ENCODE measurements at regions not wholly inside any gene's neighbourhood (a gene's known extent, or its start where the extent isn't known, plus 50 kb on each side); places are given as distances from the start of the nearest gene placed in this dataset.
A peak's percentile ranks its signal among the peaks of the same experiment; 100 is the strongest.

GRCh38 chr6:15090745-15091384, 155.0 kb upstream of the JARID2 start:
- TF ChIP-seq, protein P1, sequence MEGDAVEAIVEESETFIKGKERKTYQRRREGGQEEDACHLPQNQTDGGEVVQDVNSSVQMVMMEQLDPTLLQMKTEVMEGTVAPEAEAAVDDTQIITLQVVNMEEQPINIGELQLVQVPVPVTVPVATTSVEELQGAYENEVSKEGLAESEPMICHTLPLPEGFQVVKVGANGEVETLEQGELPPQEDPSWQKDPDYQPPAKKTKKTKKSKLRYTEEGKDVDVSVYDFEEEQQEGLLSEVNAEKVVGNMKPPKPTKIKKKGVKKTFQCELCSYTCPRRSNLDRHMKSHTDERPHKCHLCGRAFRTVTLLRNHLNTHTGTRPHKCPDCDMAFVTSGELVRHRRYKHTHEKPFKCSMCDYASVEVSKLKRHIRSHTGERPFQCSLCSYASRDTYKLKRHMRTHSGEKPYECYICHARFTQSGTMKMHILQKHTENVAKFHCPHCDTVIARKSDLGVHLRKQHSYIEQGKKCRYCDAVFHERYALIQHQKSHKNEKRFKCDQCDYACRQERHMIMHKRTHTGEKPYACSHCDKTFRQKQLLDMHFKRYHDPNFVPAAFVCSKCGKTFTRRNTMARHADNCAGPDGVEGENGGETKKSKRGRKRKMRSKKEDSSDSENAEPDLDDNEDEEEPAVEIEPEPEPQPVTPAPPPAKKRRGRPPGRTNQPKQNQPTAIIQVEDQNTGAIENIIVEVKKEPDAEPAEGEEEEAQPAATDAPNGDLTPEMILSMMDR (IDR thresholded peaks at IDR 0.05; ENCODE audit: insufficient read depth, low read length), result no peak
- TF ChIP-seq, protein P2, sequence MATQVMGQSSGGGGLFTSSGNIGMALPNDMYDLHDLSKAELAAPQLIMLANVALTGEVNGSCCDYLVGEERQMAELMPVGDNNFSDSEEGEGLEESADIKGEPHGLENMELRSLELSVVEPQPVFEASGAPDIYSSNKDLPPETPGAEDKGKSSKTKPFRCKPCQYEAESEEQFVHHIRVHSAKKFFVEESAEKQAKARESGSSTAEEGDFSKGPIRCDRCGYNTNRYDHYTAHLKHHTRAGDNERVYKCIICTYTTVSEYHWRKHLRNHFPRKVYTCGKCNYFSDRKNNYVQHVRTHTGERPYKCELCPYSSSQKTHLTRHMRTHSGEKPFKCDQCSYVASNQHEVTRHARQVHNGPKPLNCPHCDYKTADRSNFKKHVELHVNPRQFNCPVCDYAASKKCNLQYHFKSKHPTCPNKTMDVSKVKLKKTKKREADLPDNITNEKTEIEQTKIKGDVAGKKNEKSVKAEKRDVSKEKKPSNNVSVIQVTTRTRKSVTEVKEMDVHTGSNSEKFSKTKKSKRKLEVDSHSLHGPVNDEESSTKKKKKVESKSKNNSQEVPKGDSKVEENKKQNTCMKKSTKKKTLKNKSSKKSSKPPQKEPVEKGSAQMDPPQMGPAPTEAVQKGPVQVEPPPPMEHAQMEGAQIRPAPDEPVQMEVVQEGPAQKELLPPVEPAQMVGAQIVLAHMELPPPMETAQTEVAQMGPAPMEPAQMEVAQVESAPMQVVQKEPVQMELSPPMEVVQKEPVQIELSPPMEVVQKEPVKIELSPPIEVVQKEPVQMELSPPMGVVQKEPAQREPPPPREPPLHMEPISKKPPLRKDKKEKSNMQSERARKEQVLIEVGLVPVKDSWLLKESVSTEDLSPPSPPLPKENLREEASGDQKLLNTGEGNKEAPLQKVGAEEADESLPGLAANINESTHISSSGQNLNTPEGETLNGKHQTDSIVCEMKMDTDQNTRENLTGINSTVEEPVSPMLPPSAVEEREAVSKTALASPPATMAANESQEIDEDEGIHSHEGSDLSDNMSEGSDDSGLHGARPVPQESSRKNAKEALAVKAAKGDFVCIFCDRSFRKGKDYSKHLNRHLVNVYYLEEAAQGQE (IDR thresholded peaks at IDR 0.05; ENCODE audit: insufficient replicate concordance, low read depth), result no peak
- TF ChIP-seq GABPA (IDR thresholded peaks at IDR 0.05; ENCODE audit: low read depth) (no peak), SPI1 (IDR thresholded peaks at IDR 0.05; ENCODE audit: borderline replicate concordance, low read depth) (no peak), POLR2AphosphoS5 (IDR thresholded peaks at IDR 0.05; ENCODE audit: low read depth) (no peak)
- H3K27ac ChIP-seq (replicated peaks), result peak overlapping the region; percentile 73
- no peak overlapping the region for H3K4me3 ChIP-seq (replicated peaks; ENCODE audit: insufficient read depth, low read length)
- no peak for DNase-seq (ENCODE audit: low read depth in 1 of 2, low spot score in 1 of 2)
- no peaks in the 10 kb centered on the region for H3K27me3 ChIP-seq (ENCODE audit: insufficient read depth, poor library complexity, severe bottlenecking)

- TF ChIP-seq, protein P2 (IDR thresholded peaks at IDR 0.05; ENCODE audit: insufficient replicate concordance, low read depth), result no peak
- TF ChIP-seq GABPA (IDR thresholded peaks at IDR 0.05; ENCODE audit: low read depth) (no peak), SPI1 (IDR thresholded peaks at IDR 0.05; ENCODE audit: borderline replicate concordance, low read depth) (no peak), POLR2AphosphoS5 (IDR thresholded peaks at IDR 0.05; ENCODE audit: low read depth) (no peak)
- TF ChIP-seq, protein P1 (IDR thresholded peaks at IDR 0.05; ENCODE audit: insufficient read depth, low read length), result no peak
- Histone ChIP-seq H3K27me3 (ENCODE audit: insufficient read depth, poor library complexity, severe bottlenecking) (no peaks in the 10 kb centered on the region), H3K4me3 (replicated peaks; ENCODE audit: insufficient read depth, low read length) (no peak overlapping the region), H3K27ac (replicated peaks) (no peak overlapping the region)
- no peak for DNase-seq (ENCODE audit: low read depth in 1 of 2, low spot score in 1 of 2)
Measured at GRCh38 chr6:15096894-15097837, 148.7 kb upstream of the JARID2 start.

DNA sequence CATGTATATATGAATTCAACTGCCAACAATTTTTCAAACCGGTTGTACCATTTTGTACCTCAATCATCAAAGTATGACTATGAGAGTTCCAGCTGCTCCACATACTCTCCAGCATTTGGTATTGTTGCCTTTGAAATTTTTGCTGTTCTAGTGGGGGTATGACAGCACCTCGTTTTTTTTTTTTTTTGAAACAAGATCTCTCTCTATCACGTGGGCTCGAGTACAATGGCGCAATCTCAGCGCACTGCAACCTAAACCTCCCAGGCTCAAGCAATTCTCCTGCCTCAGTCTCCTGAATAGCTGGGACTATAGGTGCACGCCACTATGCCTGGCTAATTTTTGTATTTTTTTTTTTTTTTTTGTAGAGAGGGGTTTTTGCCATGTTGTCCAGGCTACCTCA, 144.7 kb upstream of the JARID2 start:
- no peaks in the 10 kb centered on the region for H3K27me3 ChIP-seq (ENCODE audit: insufficient read depth, poor library complexity, severe bottlenecking)
- H3K4me3 ChIP-seq (replicated peaks; ENCODE audit: insufficient read depth, low read length), result no peak overlapping the region
- H3K27ac ChIP-seq (replicated peaks), result no peak overlapping the region
- TF ChIP-seq SPI1 (IDR thresholded peaks at IDR 0.05; ENCODE audit: borderline replicate concordance, low read depth) (no peak), POLR2AphosphoS5 (IDR thresholded peaks at IDR 0.05; ENCODE audit: low read depth) (no peak), GABPA (IDR thresholded peaks at IDR 0.05; ENCODE audit: low read depth) (no peak)
- TF ChIP-seq, protein P2 (IDR thresholded peaks at IDR 0.05; ENCODE audit: insufficient replicate concordance, low read depth), result no peak
- TF ChIP-seq, protein P1 (IDR thresholded peaks at IDR 0.05; ENCODE audit: insufficient read depth, low read length), result no peak
- DNase-seq (ENCODE audit: low read depth in 1 of 2, low spot score in 1 of 2), result no peak

Data from HL-60 (cell line).